DMS53 treated with DMSO at 0.1 percent for 48 hours (cell line): ENCODE measurements at regions not wholly inside any gene's neighbourhood (a gene's known extent, or its start where the extent isn't known, plus 50 kb on each side); places are given as distances from the start of the nearest gene placed in this dataset.
"Not testable (repeated sequence)": the region's sequence is repeated elsewhere in the genome, so short reads cannot be mapped to it uniquely, and the experiment has no call there.

ENCODE experiments used
- DNase-seq: peaks from one replicate; lab custom pipeline; 2025; ENCODE audit not compliant: unreplicated experiment; lab: John Stamatoyannopoulos, UW

- DNase-seq = no peak
These were observed 199.9 kb upstream of the ATP6AP2 start for GRCh38 chrX:40380655-40381488.

- DNase-seq = no peak
These were observed 203.1 kb upstream of the ATP6AP2 start for GRCh38 chrX:40377684-40378083.

- no peak for DNase-seq
These were observed 206.3 kb upstream of the ATP6AP2 start for GRCh38 chrX:40374486-40374885.

- DNase-seq = no peak
These were observed 207.1 kb upstream of the ATP6AP2 start for GRCh38 chrX:40373641-40374040.

GRCh38 chrX:40373025-40373424 lies 207.7 kb upstream of the ATP6AP2 start:
- no peak for DNase-seq

- no peak for DNase-seq
These were observed 209.4 kb upstream of the ATP6AP2 start for GRCh38 chrX:40371376-40371775.

- no peak for DNase-seq
These were observed 212.1 kb upstream of the ATP6AP2 start for GRCh38 chrX:40368611-40369061.

GRCh38 chrX:40366661-40367060 lies 214.1 kb upstream of the ATP6AP2 start:
- no peak for DNase-seq

GRCh38 chrX:40362291-40362690 lies 218.5 kb upstream of the ATP6AP2 start:
- DNase-seq = not testable (repeated sequence)

GRCh38 chrX:40360557-40360956 lies 220.2 kb upstream of the ATP6AP2 start:
- no peak for DNase-seq

- DNase-seq = no peak
These were observed 221.2 kb upstream of the ATP6AP2 start for GRCh38 chrX:40359593-40359992.

GRCh38 chrX:40358994-40359393 lies 221.8 kb upstream of the ATP6AP2 start:
- DNase-seq = no peak

GRCh38 chrX:40349251-40349650 lies 231.5 kb upstream of the ATP6AP2 start:
- no peak for DNase-seq

- no peak for DNase-seq
These were observed 234.4 kb upstream of the ATP6AP2 start for GRCh38 chrX:40346379-40346778.

GRCh38 chrX:40343319-40343718 lies 237.5 kb upstream of the ATP6AP2 start:
- DNase-seq = no peak

- DNase-seq = no peak
These were observed 240.7 kb upstream of the ATP6AP2 start for GRCh38 chrX:40340116-40340515.

GRCh38 chrX:40333344-40333743 lies 235.6 kb upstream of the BCOR start:
- no peak for DNase-seq

- no peak for DNase-seq
These were observed 234.0 kb upstream of the BCOR start for GRCh38 chrX:40331762-40332161.

GRCh38 chrX:40331353-40331752 lies 233.6 kb upstream of the BCOR start:
- no peak for DNase-seq

- no peak for DNase-seq
These were observed 231.9 kb upstream of the BCOR start for GRCh38 chrX:40329616-40330015.

GRCh38 chrX:40327085-40327484 lies 229.3 kb upstream of the BCOR start:
- no peak for DNase-seq

- DNase-seq = no peak
These were observed 228.6 kb upstream of the BCOR start for GRCh38 chrX:40326186-40326965.
